ENCODE measurements at regions not wholly inside any gene's neighbourhood (a gene's known extent, or its start where the extent isn't known, plus 50 kb on each side); places are given as distances from the start of the nearest gene placed in this dataset.

DNA sequence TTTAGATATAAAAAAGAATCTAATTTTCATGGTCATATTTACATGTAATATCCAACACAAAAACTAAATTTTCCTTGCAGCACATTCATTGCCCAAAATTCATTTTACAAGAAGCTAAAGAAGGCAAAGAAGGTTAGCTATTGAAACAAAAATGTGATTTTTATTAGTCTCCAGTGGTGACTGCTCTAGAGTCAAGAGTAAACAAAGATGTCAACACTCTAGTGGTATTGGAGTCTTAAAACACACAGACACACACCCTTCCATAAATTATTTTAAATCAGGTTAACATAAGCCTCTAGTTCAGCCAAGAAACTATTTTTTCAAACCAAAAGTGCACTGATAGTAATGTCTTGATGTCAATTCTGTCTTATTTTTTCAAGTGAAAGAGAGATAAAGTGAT, 329.2 kb downstream of the ZNF608 start:
- no peak overlapping the region for H3K27ac ChIP-seq (ENCODE audit: low read depth, low read length)
- H3K36me3 ChIP-seq (ENCODE audit: control insufficient read depth, insufficient read depth, low read length) = no peaks in the 10 kb centered on the region
- H3K4me3 ChIP-seq (ENCODE audit: low read length) = no peak overlapping the region
- H3K9ac ChIP-seq (ENCODE audit: low read length) = no peak overlapping the region
- no peaks in the 10 kb centered on the region for H3K4me1 ChIP-seq (ENCODE audit: control insufficient read depth, insufficient read depth, low read length)
- no peaks in the 10 kb centered on the region for H3K27me3 ChIP-seq (ENCODE audit: control insufficient read depth, insufficient read depth, low read length)

DNA sequence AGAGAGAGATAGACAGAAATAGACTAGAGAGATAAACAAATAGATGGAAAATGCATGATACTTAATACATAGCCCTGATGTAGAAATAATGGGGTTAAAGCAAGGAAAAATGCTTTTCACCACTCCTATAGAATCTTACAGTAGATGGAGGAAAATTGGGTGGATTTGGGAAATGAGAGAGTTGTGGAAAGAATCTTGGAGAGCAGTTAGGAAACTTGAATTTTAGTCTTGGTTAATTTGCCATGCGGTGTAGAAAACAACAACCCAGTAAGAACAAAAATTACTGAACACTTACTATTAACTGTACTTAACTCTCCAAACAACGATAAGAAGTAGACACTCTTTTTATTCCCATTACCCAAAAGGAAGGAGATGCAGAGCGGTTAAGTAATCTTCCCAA, 329.8 kb downstream of the ZNF608 start:
- Histone ChIP-seq H3K4me3 (ENCODE audit: low read length) (no peak overlapping the region), H3K9ac (ENCODE audit: low read length) (no peak overlapping the region), H3K36me3 (ENCODE audit: control insufficient read depth, insufficient read depth, low read length) (no peaks in the 10 kb centered on the region), H3K4me1 (ENCODE audit: control insufficient read depth, insufficient read depth, low read length) (no peaks in the 10 kb centered on the region), H3K27ac (ENCODE audit: low read depth, low read length) (no peak overlapping the region), H3K27me3 (ENCODE audit: control insufficient read depth, insufficient read depth, low read length) (no peaks in the 10 kb centered on the region)

DNA sequence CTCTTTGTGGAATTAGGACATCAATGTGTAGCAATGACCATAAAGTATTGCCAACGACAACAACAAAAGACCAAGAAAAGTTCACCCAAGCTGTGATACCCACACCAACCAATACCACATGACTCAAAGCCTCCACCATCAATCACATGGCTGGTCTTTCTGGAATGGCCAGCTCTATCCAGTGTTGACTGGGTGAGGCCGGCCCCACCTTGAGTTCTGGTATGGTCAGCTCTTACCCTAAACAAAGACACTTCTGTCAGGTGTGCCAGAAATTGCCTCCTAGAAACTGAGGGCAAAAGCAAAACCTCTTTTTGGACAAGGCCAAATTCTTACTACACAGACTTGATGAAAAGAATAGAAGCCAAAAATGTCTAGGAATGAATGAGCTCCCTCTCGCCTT, 331.5 kb downstream of the ZNF608 start:
- no peaks in the 10 kb centered on the region for H3K27me3 ChIP-seq (ENCODE audit: control insufficient read depth, insufficient read depth, low read length)
- H3K4me3 ChIP-seq (ENCODE audit: low read length) = no peak overlapping the region
- H3K9ac ChIP-seq (ENCODE audit: low read length) = no peak overlapping the region
- no peak overlapping the region for H3K27ac ChIP-seq (ENCODE audit: low read depth, low read length)
- no peaks in the 10 kb centered on the region for H3K36me3 ChIP-seq (ENCODE audit: control insufficient read depth, insufficient read depth, low read length)
- no peaks in the 10 kb centered on the region for H3K4me1 ChIP-seq (ENCODE audit: control insufficient read depth, insufficient read depth, low read length)

DNA sequence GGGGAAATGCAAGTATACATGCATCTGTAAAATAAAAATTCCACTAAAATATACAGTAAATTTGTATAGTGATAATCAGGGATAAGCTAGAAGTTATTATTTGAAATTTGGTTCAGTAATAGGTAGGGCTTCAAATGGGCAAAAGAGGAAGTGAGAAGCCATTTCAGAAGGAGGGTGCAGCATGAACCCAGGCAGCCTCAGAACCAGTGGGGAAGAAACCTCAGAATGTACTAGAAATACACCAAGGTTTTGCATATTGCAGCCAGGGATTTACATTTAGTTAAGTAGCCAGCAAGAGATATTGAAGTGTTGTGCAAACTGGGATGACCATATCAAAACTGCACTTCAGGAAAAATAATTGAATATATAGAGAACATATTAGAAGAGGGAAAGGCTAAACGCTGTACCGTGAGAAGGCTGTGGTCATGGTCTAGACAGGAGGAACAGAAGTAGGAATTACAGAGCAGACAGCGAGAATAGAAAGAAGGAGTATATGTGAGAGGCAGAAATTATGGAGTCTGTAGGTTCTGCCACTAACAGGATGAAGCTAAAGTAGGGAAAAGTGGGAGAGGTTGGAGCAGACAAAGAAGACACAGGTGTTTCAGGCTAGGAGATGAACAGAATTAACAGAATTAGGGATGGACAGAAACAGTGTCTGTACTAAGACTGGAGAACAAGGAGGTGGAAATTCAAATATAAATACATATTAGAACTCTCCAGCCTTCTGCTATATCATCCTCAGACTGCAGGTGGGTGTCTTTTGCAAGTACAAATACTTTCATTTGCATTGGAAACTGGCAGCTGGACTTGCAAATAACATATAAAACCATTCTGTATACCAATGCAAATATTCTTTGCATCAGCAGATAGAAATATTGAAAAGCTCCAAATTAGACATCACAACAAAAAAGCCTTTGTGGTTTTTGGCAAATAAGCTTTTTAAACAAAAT, 335.6 kb downstream of the ZNF608 start:
- H3K27me3 ChIP-seq (ENCODE audit: control insufficient read depth, insufficient read depth, low read length) = no peaks in the 10 kb centered on the region
- no peaks in the 10 kb centered on the region for H3K36me3 ChIP-seq (ENCODE audit: control insufficient read depth, insufficient read depth, low read length)
- no peak overlapping the region for H3K4me3 ChIP-seq (ENCODE audit: low read length)
- no peak overlapping the region for H3K27ac ChIP-seq (ENCODE audit: low read depth, low read length)
- no peaks in the 10 kb centered on the region for H3K4me1 ChIP-seq (ENCODE audit: control insufficient read depth, insufficient read depth, low read length)
- H3K9ac ChIP-seq (ENCODE audit: low read length) = no peak overlapping the region

GRCh38 chr5:124408738-124409453, 337.5 kb downstream of the ZNF608 start:
- Histone ChIP-seq H3K4me3 (ENCODE audit: low read length) (no peak overlapping the region), H3K4me1 (ENCODE audit: control insufficient read depth, insufficient read depth, low read length) (no peaks in the 10 kb centered on the region), H3K9ac (ENCODE audit: low read length) (no peak overlapping the region), H3K27me3 (ENCODE audit: control insufficient read depth, insufficient read depth, low read length) (no peaks in the 10 kb centered on the region), H3K27ac (ENCODE audit: low read depth, low read length) (no peak overlapping the region), H3K36me3 (ENCODE audit: control insufficient read depth, insufficient read depth, low read length) (no peaks in the 10 kb centered on the region)

DNA sequence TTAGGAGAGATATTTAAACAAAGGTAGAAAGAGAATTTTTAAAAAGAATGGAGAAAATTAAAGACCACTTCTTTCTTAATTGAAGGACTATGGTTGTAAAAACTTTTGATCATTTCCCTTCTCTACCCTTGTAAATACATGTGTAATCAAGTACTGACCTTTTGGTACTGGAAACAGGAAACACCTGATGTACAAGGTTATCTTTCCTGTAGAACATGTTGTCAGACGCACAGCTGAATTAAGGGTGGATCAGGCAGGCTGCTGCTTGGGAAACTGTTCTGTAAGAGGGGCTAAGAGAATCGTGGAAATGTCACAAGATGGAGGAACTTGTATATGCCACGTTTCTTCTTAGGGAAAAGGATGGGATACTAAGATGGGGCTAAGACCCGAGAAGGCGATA, 341.6 kb downstream of the ZNF608 start:
- Histone ChIP-seq H3K27me3 (ENCODE audit: control insufficient read depth, insufficient read depth, low read length) (no peaks in the 10 kb centered on the region), H3K4me1 (ENCODE audit: control insufficient read depth, insufficient read depth, low read length) (no peaks in the 10 kb centered on the region), H3K27ac (ENCODE audit: low read depth, low read length) (no peak overlapping the region), H3K36me3 (ENCODE audit: control insufficient read depth, insufficient read depth, low read length) (no peaks in the 10 kb centered on the region), H3K9ac (ENCODE audit: low read length) (no peak overlapping the region), H3K4me3 (ENCODE audit: low read length) (no peak overlapping the region)

DNA sequence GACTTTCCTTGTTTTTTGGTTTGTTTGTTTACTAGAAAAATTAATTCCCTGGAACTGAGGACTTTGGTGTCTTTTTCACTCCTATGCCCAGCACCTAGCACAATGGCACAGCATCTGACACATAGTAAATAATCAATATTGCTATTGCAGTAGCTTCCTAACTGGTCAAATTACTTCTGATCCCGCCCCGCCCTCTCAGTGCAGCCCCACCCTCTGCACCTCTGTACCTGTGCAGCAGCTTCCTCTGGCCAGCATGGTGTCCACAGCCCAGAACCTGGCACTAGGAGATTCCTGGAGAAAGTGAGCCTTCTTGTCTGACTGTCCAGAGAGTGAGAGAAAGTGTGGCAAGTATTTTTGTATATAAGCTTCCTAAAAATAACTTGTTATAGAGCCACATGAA, 343.2 kb downstream of the ZNF608 start:
- H3K4me3 ChIP-seq (ENCODE audit: low read length) = no peak overlapping the region
- H3K9ac ChIP-seq (ENCODE audit: low read length) = no peak overlapping the region
- H3K36me3 ChIP-seq (ENCODE audit: control insufficient read depth, insufficient read depth, low read length) = no peaks in the 10 kb centered on the region
- no peak overlapping the region for H3K27ac ChIP-seq (ENCODE audit: low read depth, low read length)
- no peaks in the 10 kb centered on the region for H3K27me3 ChIP-seq (ENCODE audit: control insufficient read depth, insufficient read depth, low read length)
- no peaks in the 10 kb centered on the region for H3K4me1 ChIP-seq (ENCODE audit: control insufficient read depth, insufficient read depth, low read length)

GRCh38 chr5:124402144-124402581, 344.3 kb downstream of the ZNF608 start:
- no peaks in the 10 kb centered on the region for H3K36me3 ChIP-seq (ENCODE audit: control insufficient read depth, insufficient read depth, low read length)
- H3K4me3 ChIP-seq (ENCODE audit: low read length) = no peak overlapping the region
- no peaks in the 10 kb centered on the region for H3K27me3 ChIP-seq (ENCODE audit: control insufficient read depth, insufficient read depth, low read length)
- no peaks in the 10 kb centered on the region for H3K4me1 ChIP-seq (ENCODE audit: control insufficient read depth, insufficient read depth, low read length)
- H3K27ac ChIP-seq (ENCODE audit: low read depth, low read length) = no peak overlapping the region
- no peak overlapping the region for H3K9ac ChIP-seq (ENCODE audit: low read length)

DNA sequence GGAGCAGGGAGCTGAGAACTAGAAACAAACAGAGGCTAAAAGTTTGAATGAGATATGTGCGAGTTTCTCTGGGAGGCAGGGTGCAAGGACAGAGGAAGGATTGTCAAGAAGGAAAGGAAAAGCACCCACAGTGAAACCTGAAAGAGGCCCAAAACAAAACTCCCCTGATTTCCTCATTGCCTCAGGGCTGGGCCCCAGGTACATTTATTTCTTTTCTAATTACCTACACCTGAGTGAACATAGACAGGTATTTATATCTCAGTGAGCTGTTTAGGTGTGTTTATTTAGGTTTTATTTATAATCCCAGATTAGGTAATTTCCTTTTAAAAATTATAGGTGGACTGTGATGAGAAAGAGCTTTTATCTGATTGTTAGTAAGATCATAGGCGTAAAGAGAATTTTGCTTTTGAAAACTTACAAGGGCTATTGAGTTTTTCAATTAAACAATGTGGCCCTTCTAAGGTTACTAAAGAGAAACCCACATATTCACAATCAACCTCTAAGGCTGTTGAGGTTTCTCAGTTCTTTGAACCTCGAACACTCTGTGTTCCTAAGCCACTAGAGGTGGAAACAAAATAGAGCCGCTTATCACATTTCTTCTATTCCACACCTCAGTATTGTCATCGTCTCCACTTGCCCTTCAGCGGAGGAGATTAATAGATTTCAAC, 344.8 kb downstream of the ZNF608 start:
- Histone ChIP-seq H3K9ac (ENCODE audit: low read length) (no peak overlapping the region), H3K4me1 (ENCODE audit: control insufficient read depth, insufficient read depth, low read length) (no peaks in the 10 kb centered on the region), H3K27ac (ENCODE audit: low read depth, low read length) (no peak overlapping the region), H3K36me3 (ENCODE audit: control insufficient read depth, insufficient read depth, low read length) (no peaks in the 10 kb centered on the region), H3K27me3 (ENCODE audit: control insufficient read depth, insufficient read depth, low read length) (no peaks in the 10 kb centered on the region), H3K4me3 (ENCODE audit: low read length) (no peak overlapping the region)

GRCh38 chr5:124399426-124399961, 346.9 kb downstream of the ZNF608 start:
- H3K4me3 ChIP-seq (ENCODE audit: low read length) = no peak overlapping the region
- H3K27me3 ChIP-seq (ENCODE audit: control insufficient read depth, insufficient read depth, low read length) = no peaks in the 10 kb centered on the region
- no peaks in the 10 kb centered on the region for H3K4me1 ChIP-seq (ENCODE audit: control insufficient read depth, insufficient read depth, low read length)
- no peaks in the 10 kb centered on the region for H3K36me3 ChIP-seq (ENCODE audit: control insufficient read depth, insufficient read depth, low read length)
- no peak overlapping the region for H3K9ac ChIP-seq (ENCODE audit: low read length)
- no peak overlapping the region for H3K27ac ChIP-seq (ENCODE audit: low read depth, low read length)

- Histone ChIP-seq H3K9ac (ENCODE audit: low read length) (no peak overlapping the region), H3K4me1 (ENCODE audit: control insufficient read depth, insufficient read depth, low read length) (no peaks in the 10 kb centered on the region), H3K27ac (ENCODE audit: low read depth, low read length) (no peak overlapping the region), H3K36me3 (ENCODE audit: control insufficient read depth, insufficient read depth, low read length) (no peaks in the 10 kb centered on the region), H3K4me3 (ENCODE audit: low read length) (no peak overlapping the region), H3K27me3 (ENCODE audit: control insufficient read depth, insufficient read depth, low read length) (no peaks in the 10 kb centered on the region)
Measured at GRCh38 chr5:124398460-124398859, 348.0 kb downstream of the ZNF608 start.

DNA sequence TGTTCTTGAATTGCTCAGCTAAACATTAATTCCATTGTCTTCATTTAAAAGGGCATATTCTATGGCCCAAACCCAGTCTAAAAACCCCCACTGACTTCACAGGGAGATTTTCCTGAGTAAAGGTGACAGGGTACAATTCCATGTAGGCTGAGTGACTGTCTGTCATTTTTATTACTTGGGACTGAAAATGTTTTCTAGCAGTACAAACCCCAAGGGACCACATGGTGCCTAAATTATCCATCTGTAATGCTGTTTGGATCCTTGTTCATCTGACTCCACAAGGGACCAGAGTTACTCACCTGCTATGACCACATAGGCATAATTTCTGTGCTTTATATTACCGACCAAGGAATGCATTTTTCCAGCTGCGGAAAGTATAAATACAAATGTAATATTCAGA, 349.1 kb downstream of the ZNF608 start:
- H3K9ac ChIP-seq (ENCODE audit: low read length) = no peak overlapping the region
- no peak overlapping the region for H3K4me3 ChIP-seq (ENCODE audit: low read length)
- no peaks in the 10 kb centered on the region for H3K4me1 ChIP-seq (ENCODE audit: control insufficient read depth, insufficient read depth, low read length)

More for the DNA sequence above, 349.1 kb downstream of the ZNF608 start:
- Histone ChIP-seq H3K27ac (ENCODE audit: low read depth, low read length) (no peak overlapping the region), H3K27me3 (ENCODE audit: control insufficient read depth, insufficient read depth, low read length) (no peaks in the 10 kb centered on the region), H3K36me3 (ENCODE audit: control insufficient read depth, insufficient read depth, low read length) (no peaks in the 10 kb centered on the region)

Data from rectal smooth muscle tissue (tissue), 1 donor.